Vagina (tissue), 2 donors: ENCODE measurements at regions not wholly inside any gene's neighbourhood (a gene's known extent, or its start where the extent isn't known, plus 50 kb on each side); places are given as distances from the start of the nearest gene placed in this dataset.

ENCODE experiments used
- POLR2A ChIP-seq, 2 donors: fragments of 450-650 bp; IDR thresholded peaks; one replicate each; pipeline ENCODE4 v1.6.1; 2017; ENCODE audit warnings: antibody characterized with exemption in 2 of 2, mild to moderate bottlenecking in 2 of 2, moderate library complexity in 2 of 2
- POLR2AphosphoS5 ChIP-seq, 2 donors: sonication (generic); formaldehyde crosslinking; IDR thresholded peaks; one replicate each; pipeline ENCODE4 v1.9.0; 2017; ENCODE audit warnings: antibody characterized with exemption in 2 of 2, mild to moderate bottlenecking in 2 of 2, low read depth in 1 of 2; ENCODE audit not compliant: insufficient read depth in 1 of 2
- TF ChIP-seq, protein P1 (sequence below), 3 experiments: fragments of 450-650 bp in 2 of 3; fragments of 200-600 bp in 1 of 3; sonication (generic) in 1 of 3; IDR thresholded peaks; one replicate each; pipeline ENCODE4 v1.5.1; 2017 to 2019; ENCODE audit warnings: antibody characterized with exemption in 3 of 3, mild to moderate bottlenecking in 2 of 3, moderate library complexity in 2 of 3

DNA sequence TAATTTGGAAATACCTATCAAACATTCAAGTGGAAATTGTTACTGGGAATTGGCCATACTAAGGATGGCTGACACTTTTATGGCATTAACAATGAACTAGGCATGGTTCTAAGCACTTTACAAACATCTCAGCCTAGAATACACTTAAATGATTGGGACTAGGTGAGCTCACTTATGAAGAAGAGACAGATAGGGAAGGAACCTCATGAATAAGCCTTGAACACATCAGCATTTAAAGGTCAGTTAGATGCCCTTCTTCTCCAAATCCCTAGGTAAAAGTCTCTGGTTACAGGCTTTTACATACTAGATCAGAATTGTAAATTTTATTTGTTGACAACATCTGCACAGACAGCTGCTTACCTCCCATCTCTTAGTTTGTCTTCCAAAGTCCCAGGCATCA is 488.6 kb downstream of the RMST start:
- TF ChIP-seq, protein P1, sequence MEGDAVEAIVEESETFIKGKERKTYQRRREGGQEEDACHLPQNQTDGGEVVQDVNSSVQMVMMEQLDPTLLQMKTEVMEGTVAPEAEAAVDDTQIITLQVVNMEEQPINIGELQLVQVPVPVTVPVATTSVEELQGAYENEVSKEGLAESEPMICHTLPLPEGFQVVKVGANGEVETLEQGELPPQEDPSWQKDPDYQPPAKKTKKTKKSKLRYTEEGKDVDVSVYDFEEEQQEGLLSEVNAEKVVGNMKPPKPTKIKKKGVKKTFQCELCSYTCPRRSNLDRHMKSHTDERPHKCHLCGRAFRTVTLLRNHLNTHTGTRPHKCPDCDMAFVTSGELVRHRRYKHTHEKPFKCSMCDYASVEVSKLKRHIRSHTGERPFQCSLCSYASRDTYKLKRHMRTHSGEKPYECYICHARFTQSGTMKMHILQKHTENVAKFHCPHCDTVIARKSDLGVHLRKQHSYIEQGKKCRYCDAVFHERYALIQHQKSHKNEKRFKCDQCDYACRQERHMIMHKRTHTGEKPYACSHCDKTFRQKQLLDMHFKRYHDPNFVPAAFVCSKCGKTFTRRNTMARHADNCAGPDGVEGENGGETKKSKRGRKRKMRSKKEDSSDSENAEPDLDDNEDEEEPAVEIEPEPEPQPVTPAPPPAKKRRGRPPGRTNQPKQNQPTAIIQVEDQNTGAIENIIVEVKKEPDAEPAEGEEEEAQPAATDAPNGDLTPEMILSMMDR (IDR thresholded peaks at IDR 0.05) = no peak
- TF ChIP-seq POLR2A (IDR thresholded peaks at IDR 0.05) = no peak
- no peak for TF ChIP-seq POLR2AphosphoS5 (IDR thresholded peaks at IDR 0.05; ENCODE audit: insufficient read depth in 1 of 2, low read depth in 1 of 2)
